Endothelial cell of umbilical vein (primary cell): ENCODE measurements at regions not wholly inside any gene's neighbourhood (a gene's known extent, or its start where the extent isn't known, plus 50 kb on each side); places are given as distances from the start of the nearest gene placed in this dataset.

Experiments
- BruUV-seq: library from RNA; stranded (reverse); fragments of 400-500 nt; replicated peaks from 2 replicates; lab custom pipeline; 2021; lab: Mats Ljungman, UMichigan
- CTCF ChIA-PET: fragments of 300-600, 350-600 bp; sonication (Branson Sonifier 250); formaldehyde crosslinking; loops from one replicate; lab custom pipeline; 2021; ENCODE audit warnings: antibody characterized with exemption, inconsistent platforms; lab: Charles Lee
- POLR2A ChIA-PET: fragments of 300-600, 350-600 bp; sonication (Branson Sonifier 250); formaldehyde crosslinking; loops from one replicate; lab custom pipeline; 2021; ENCODE audit warnings: antibody characterized with exemption, inconsistent platforms; lab: Charles Lee
- DNase-seq: peaks from one replicate; pipeline ENCODE4 v3.0.0-alpha.2; 2011; ENCODE audit warnings: low read depth, low spot score
- FAIRE-seq: peaks from 2 replicates; lab custom pipeline; 2011; peaks lifted over from hg19 to GRCh38; lab: Jason Lieb, UNC
- H2AFZ ChIP-seq: 2 replicates; pipeline ENCODE4 v1.6.0; 2012; ENCODE audit warnings: low read depth, low read length, control low read depth, inconsistent platforms
- H3K27ac ChIP-seq: 2 replicates; pipeline ENCODE4 v1.5.1; 2011; ENCODE audit warnings: low read depth, mild to moderate bottlenecking, control low read depth, low read length, moderate library complexity; ENCODE audit not compliant: insufficient read depth
- H3K27me3 ChIP-seq, 2 experiments: 2 replicates each; pipeline versions ENCODE4 v1.6.0 to v1.6.1; 2011; ENCODE audit warnings: low read length in 2 of 2, mixed read lengths in 1 of 2; ENCODE audit not compliant: control insufficient read depth in 2 of 2, insufficient read depth in 2 of 2
- H3K36me3 ChIP-seq, 2 experiments: 2 replicates in 1 of 2; 3 replicates in 1 of 2; pipeline ENCODE4 v1.5.1; 2011; ENCODE audit warnings: low read length in 2 of 2, mild to moderate bottlenecking in 1 of 2, moderate library complexity in 1 of 2; ENCODE audit not compliant: control insufficient read depth in 2 of 2, insufficient read depth in 2 of 2; ENCODE audit errors: extremely low read depth in 1 of 2
- H3K4me1 ChIP-seq: 3 replicates; pipeline ENCODE4 v1.5.1; 2011; ENCODE audit warnings: mild to moderate bottlenecking, low read length; ENCODE audit not compliant: control insufficient read depth, insufficient read depth; ENCODE audit errors: extremely low read depth
- H3K4me2 ChIP-seq: 2 replicates; pipeline ENCODE4 v1.6.1; 2011; ENCODE audit warnings: low read length, control low read depth, mixed read lengths; ENCODE audit not compliant: insufficient read depth
- H3K4me3 ChIP-seq, 3 experiments: fragments of 200-600 bp in 1 of 3; sonication (generic), shearing (Covaris generic) in 1 of 3; replicated peaks in 1 of 3; 2 replicates each; pipeline ENCODE4 v1.5.1; 2011 to 2016; ENCODE audit warnings: control low read depth in 3 of 3, low read length in 3 of 3, mild to moderate bottlenecking in 2 of 3, inconsistent platforms in 1 of 3, low read depth in 1 of 3, moderate library complexity in 1 of 3; ENCODE audit not compliant: insufficient read depth in 1 of 3
- H3K79me2 ChIP-seq: 2 replicates; pipeline ENCODE4 v1.6.0; 2012; ENCODE audit warnings: low read length, inconsistent platforms; ENCODE audit not compliant: control insufficient read depth, insufficient read depth
- H3K9ac ChIP-seq: replicated peaks from 2 replicates; pipeline ENCODE3; 2011; ENCODE audit warnings: low read length, control low read depth; ENCODE audit not compliant: insufficient read depth; ENCODE audit errors: extremely low read depth
- H3K9me1 ChIP-seq: replicated peaks from 3 replicates; pipeline ENCODE4 v1.6.0; 2011; ENCODE audit warnings: mild to moderate bottlenecking, low read length; ENCODE audit not compliant: control insufficient read depth, insufficient read depth; ENCODE audit errors: extremely low read depth
- H3K9me3 ChIP-seq: replicated peaks from 2 replicates; pipeline ENCODE4 v1.5.1; 2012; ENCODE audit warnings: low read length, inconsistent platforms; ENCODE audit not compliant: control insufficient read depth, insufficient read depth
- H4K20me1 ChIP-seq: replicated peaks from 2 replicates; pipeline ENCODE3; 2011; ENCODE audit warnings: mild to moderate bottlenecking, low read length; ENCODE audit not compliant: control insufficient read depth, insufficient read depth; ENCODE audit errors: extremely low read depth
- CTCF ChIP-seq, 2 donors: IDR thresholded peaks; 1 replicate in 1 of 2; 2 replicates in 1 of 2; pipeline ENCODE4 v1.5.1; 2011; ENCODE audit warnings: low read length in 2 of 2, mild to moderate bottlenecking in 2 of 2, moderate library complexity in 2 of 2, control low read depth in 1 of 2, inconsistent platforms in 1 of 2, low read depth in 1 of 2; ENCODE audit not compliant: insufficient read depth in 1 of 2; ENCODE audit errors: extremely low read depth in 1 of 2
- EZH2 ChIP-seq: IDR thresholded peaks from 2 replicates; pipeline ENCODE4 v1.6.1; 2012; ENCODE audit warnings: borderline replicate concordance, low read depth, mild to moderate bottlenecking, moderate library complexity, low read length, inconsistent platforms; ENCODE audit not compliant: severe bottlenecking
- FOS ChIP-seq: IDR thresholded peaks from 2 replicates; pipeline ENCODE4 v1.6.1; 2011; ENCODE audit warnings: mild to moderate bottlenecking, low read length, moderate library complexity, borderline replicate concordance; ENCODE audit not compliant: insufficient read depth
- GATA2 ChIP-seq: IDR thresholded peaks from 2 replicates; pipeline ENCODE4 v1.7.0; 2011; ENCODE audit warnings: low read depth, mild to moderate bottlenecking, moderate library complexity, mixed read lengths, low read length; ENCODE audit not compliant: insufficient read length, insufficient read depth
- JUN ChIP-seq: IDR thresholded peaks from 2 replicates; pipeline ENCODE4 v1.6.1; 2011; ENCODE audit warnings: borderline replicate concordance, low read depth; ENCODE audit not compliant: insufficient read length, insufficient read depth
- MAX ChIP-seq: IDR thresholded peaks from 2 replicates; pipeline ENCODE4 v1.6.1; 2011; ENCODE audit not compliant: insufficient read depth, insufficient read length
- MYC ChIP-seq: IDR thresholded peaks from one replicate; pipeline ENCODE4 v1.6.1; 2011; ENCODE audit warnings: mild to moderate bottlenecking, low read depth, low read length
- POLR2A ChIP-seq: IDR thresholded peaks from 2 replicates; pipeline ENCODE4 v1.6.1; 2012; ENCODE audit warnings: low read depth, mild to moderate bottlenecking, control low read depth, low read length
- POLR2AphosphoS5 ChIP-seq: IDR thresholded peaks from 2 replicates; pipeline ENCODE4 v1.6.1; 2012; ENCODE audit warnings: low read depth, mild to moderate bottlenecking, control low read depth, low read length, moderate library complexity; ENCODE audit not compliant: insufficient read depth
- dilution Hi-C: fragments of 300-500 bp; cut with MboI; formaldehyde crosslinking; loops from one replicate; pipeline ENCODE4 v1.15.0; 2019; ENCODE audit warnings: low sequenced_read_pairs; ENCODE audit not compliant: extremely low pct_ligation_motif_present
- intact Hi-C: fragments of 100-400 bp; cut with micrococcal nuclease; formaldehyde crosslinking; loops from one replicate; pipeline ENCODE4 v1.10.0; 2022

GRCh38 chr7:41809940-41810576 is 107.2 kb upstream of the INHBA start:
- Histone ChIP-seq H2AFZ (no peak overlapping the region), H3K27ac (no peak overlapping the region), H3K9me1 (no peaks in the 10 kb centered on the region), H3K4me1 (no peaks in the 10 kb centered on the region), H4K20me1 (no peaks in the 10 kb centered on the region), H3K36me3 (no peaks in the 10 kb centered on the region), H3K79me2 (no peaks in the 10 kb centered on the region), H3K4me2 (no peak overlapping the region), H3K9ac (no peak overlapping the region), H3K4me3 (no peak overlapping the region), H3K9me3 (no peaks in the 10 kb centered on the region), H3K27me3 (no peaks in the 10 kb centered on the region)
- ChIA-PET CTCF (no interaction called here), POLR2A (no interaction called here)
- intact Hi-C loops (no loop called here), dilution Hi-C loops (no loop called here)
- DNase-seq (no peak), FAIRE-seq (no peak)
- BruUV-seq = no TSS peak
- TF ChIP-seq POLR2A (no peak), POLR2AphosphoS5 (no peak), FOS (no peak), CTCF (IDR thresholded peaks at IDR 0.05; ENCODE audit: extremely low read depth in 1 of 2, insufficient read depth in 1 of 2, low read depth in 1 of 2, low read length in 2 of 2) (no peak), GATA2 (no peak), EZH2 (no peak), MAX (no peak), JUN (no peak), MYC (no peak)
